T-helper 1 cell treated with Interleukin-12 subunit alpha and Interleukin-12 subunit beta and Interleukin-4 antibody, amounts not matched to agents 30 μg/mL and 1 μg/mL, for 36 hours (primary cell): ENCODE measurements at regions not wholly inside any gene's neighbourhood (a gene's known extent, or its start where the extent isn't known, plus 50 kb on each side); places are given as distances from the start of the nearest gene placed in this dataset.

Source experiments
- H3K27ac Mint-ChIP-seq: one replicate; pipeline ENCODE4 v1.8.0; 2021; ENCODE audit warnings: mild to moderate bottlenecking, mixed read lengths
- H3K27me3 Mint-ChIP-seq: one replicate; pipeline ENCODE4 v1.8.0; 2021; ENCODE audit warnings: low read depth, mixed read lengths
- H3K36me3 Mint-ChIP-seq: one replicate; pipeline ENCODE4 v1.8.0; 2021; ENCODE audit warnings: low read depth, mixed read lengths
- H3K4me1 Mint-ChIP-seq: one replicate; pipeline ENCODE4 v1.8.0; 2021; ENCODE audit warnings: low read depth, mixed read lengths
- H3K4me3 Mint-ChIP-seq: one replicate; pipeline ENCODE4 v1.8.0; 2021; ENCODE audit warnings: mild to moderate bottlenecking, moderate library complexity, mixed read lengths
- H3K9me3 Mint-ChIP-seq: one replicate; pipeline ENCODE4 v1.8.0; 2021; ENCODE audit warnings: mixed read lengths

DNA sequence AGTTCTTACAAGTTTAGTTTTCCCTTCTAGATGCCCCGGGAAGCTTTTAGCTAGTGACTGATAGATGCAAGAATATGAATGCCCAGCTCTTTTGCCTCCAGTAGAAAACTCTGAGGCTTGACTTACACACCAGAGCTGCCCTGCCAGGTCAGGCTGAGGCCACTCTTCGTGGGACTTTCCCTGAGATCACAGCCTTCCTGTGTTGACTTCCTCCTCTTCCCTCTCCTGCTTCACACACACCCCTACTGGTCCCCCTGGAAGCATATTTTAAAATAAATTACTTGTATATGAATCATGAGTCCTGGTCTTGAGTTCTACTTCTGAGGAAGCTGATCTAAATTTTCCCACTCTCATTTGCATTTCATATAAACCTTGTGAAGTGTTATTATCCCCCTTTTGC, 413.7 kb downstream of the PDCD6IP start:
- no peaks in the 10 kb centered on the region for H3K36me3 Mint-ChIP-seq
- no peaks in the 10 kb centered on the region for H3K4me1 Mint-ChIP-seq
- H3K27me3 Mint-ChIP-seq, result no peaks in the 10 kb centered on the region
- H3K27ac Mint-ChIP-seq, result no peak overlapping the region
- no peaks in the 10 kb centered on the region for H3K9me3 Mint-ChIP-seq
- no peak overlapping the region for H3K4me3 Mint-ChIP-seq

GRCh38 chr3:34212656-34213055, 414.2 kb downstream of the PDCD6IP start:
- Mint-ChIP-seq H3K9me3 (no peaks in the 10 kb centered on the region), H3K27ac (no peak overlapping the region), H3K4me1 (no peaks in the 10 kb centered on the region), H3K4me3 (no peak overlapping the region), H3K27me3 (no peaks in the 10 kb centered on the region), H3K36me3 (no peaks in the 10 kb centered on the region)

DNA sequence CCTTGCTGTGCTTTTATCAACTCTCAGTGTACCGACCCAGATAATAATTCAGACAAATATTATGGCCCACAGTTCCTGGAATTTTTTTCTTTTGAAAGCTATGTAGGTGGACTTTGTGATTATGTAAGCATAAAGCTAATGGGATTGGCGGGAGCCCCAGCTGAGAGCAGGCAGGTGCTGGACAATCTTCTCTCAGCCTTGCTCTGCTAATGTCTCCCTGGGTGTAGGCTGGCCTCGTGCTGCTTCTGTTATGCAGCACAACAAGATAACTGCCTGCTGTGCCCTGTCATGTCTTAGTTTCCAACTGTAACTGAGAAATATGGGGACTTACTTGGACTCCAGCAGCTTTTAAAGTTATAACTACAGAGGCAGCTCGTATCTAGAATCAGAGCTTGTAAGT, 415.0 kb downstream of the PDCD6IP start:
- Mint-ChIP-seq H3K27me3 (peaks cover 3% of the 10 kb centered on the region), H3K4me1 (no peaks in the 10 kb centered on the region), H3K4me3 (no peak overlapping the region), H3K9me3 (no peaks in the 10 kb centered on the region), H3K36me3 (no peaks in the 10 kb centered on the region), H3K27ac (no peak overlapping the region)

GRCh38 chr3:34216711-34217335, 418.4 kb downstream of the PDCD6IP start:
- no peak overlapping the region for H3K27ac Mint-ChIP-seq
- no peaks in the 10 kb centered on the region for H3K36me3 Mint-ChIP-seq
- H3K9me3 Mint-ChIP-seq, result no peaks in the 10 kb centered on the region
- no peaks in the 10 kb centered on the region for H3K4me1 Mint-ChIP-seq
- H3K4me3 Mint-ChIP-seq, result no peak overlapping the region
- H3K27me3 Mint-ChIP-seq, result peaks cover 6% of the 10 kb centered on the region

- no peak overlapping the region for H3K27ac Mint-ChIP-seq
- peaks cover 6% of the 10 kb centered on the region for H3K27me3 Mint-ChIP-seq
- H3K4me1 Mint-ChIP-seq, result no peaks in the 10 kb centered on the region
- H3K36me3 Mint-ChIP-seq, result no peaks in the 10 kb centered on the region
- no peak overlapping the region for H3K4me3 Mint-ChIP-seq
- no peaks in the 10 kb centered on the region for H3K9me3 Mint-ChIP-seq
These were observed 420.4 kb downstream of the PDCD6IP start for GRCh38 chr3:34218706-34219385.

DNA sequence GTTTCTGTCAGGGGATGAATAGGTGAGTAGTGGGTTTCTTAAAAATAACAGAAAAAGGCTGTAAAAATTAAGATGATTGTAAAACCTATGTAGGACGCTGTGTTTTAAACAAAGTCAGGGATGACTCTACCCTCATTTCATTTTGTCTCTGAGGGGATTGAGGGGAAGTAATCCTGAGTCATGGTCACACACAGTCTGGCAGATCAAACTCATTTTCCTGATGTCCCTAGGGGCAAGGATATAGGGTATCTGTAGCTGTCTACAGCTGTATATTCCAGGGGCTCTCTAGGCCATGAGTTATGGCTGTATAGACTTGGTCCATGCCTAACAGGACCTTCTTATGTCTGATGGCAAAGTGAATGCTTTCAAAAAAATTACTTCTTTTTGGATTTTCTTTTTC, 421.1 kb downstream of the PDCD6IP start:
- H3K4me3 Mint-ChIP-seq, result no peak overlapping the region
- no peaks in the 10 kb centered on the region for H3K9me3 Mint-ChIP-seq
- no peaks in the 10 kb centered on the region for H3K4me1 Mint-ChIP-seq
- H3K27ac Mint-ChIP-seq, result no peak overlapping the region
- H3K36me3 Mint-ChIP-seq, result no peaks in the 10 kb centered on the region
- peaks cover 6% of the 10 kb centered on the region for H3K27me3 Mint-ChIP-seq

- no peaks in the 10 kb centered on the region for H3K36me3 Mint-ChIP-seq
These were observed 427.5 kb downstream of the PDCD6IP start for GRCh38 chr3:34225821-34226366.

DNA sequence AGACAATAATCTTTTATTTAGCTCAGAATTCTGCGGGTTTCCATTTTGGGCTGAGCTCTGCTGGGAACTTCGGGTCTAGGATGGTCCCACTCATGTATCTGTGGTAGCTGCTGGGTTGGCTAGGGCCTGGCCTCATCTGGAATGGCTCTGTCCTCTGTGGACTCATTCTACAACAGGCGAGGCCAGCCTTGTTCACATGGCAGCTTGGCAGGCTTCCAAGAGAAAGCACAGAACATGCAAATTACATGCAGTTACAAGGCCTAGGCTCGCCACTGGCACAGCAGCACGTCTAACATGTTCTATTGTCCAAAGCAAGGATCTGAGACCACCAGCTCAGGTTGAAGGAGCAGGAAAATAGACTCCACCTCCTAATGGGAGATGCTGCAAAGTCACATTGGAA, 431.4 kb downstream of the PDCD6IP start:
- Mint-ChIP-seq H3K27me3 (no peaks in the 10 kb centered on the region), H3K36me3 (no peaks in the 10 kb centered on the region), H3K4me1 (no peaks in the 10 kb centered on the region), H3K27ac (no peak overlapping the region), H3K9me3 (no peaks in the 10 kb centered on the region), H3K4me3 (no peak overlapping the region)

More at GRCh38 chr3:34225821-34226366, 427.5 kb downstream of the PDCD6IP start:
- Mint-ChIP-seq H3K4me1 (no peaks in the 10 kb centered on the region), H3K4me3 (no peak overlapping the region), H3K27me3 (no peaks in the 10 kb centered on the region), H3K27ac (no peak overlapping the region), H3K9me3 (no peaks in the 10 kb centered on the region)

- no peaks in the 10 kb centered on the region for H3K4me1 Mint-ChIP-seq
- H3K9me3 Mint-ChIP-seq, result no peaks in the 10 kb centered on the region
- H3K27ac Mint-ChIP-seq, result no peak overlapping the region
- peaks cover 6% of the 10 kb centered on the region for H3K27me3 Mint-ChIP-seq
- no peaks in the 10 kb centered on the region for H3K36me3 Mint-ChIP-seq
- no peak overlapping the region for H3K4me3 Mint-ChIP-seq
These were observed 436.7 kb downstream of the PDCD6IP start for GRCh38 chr3:34235096-34235495.

GRCh38 chr3:34237946-34238345, 439.5 kb downstream of the PDCD6IP start:
- Mint-ChIP-seq H3K9me3 (no peaks in the 10 kb centered on the region), H3K36me3 (no peaks in the 10 kb centered on the region), H3K27me3 (peaks cover 6% of the 10 kb centered on the region), H3K4me3 (no peak overlapping the region), H3K27ac (no peak overlapping the region), H3K4me1 (no peaks in the 10 kb centered on the region)

GRCh38 chr3:34238407-34238806, 440.0 kb downstream of the PDCD6IP start:
- peaks cover 6% of the 10 kb centered on the region for H3K27me3 Mint-ChIP-seq
- H3K4me1 Mint-ChIP-seq, result no peaks in the 10 kb centered on the region
- no peak overlapping the region for H3K27ac Mint-ChIP-seq
- no peaks in the 10 kb centered on the region for H3K9me3 Mint-ChIP-seq
- no peak overlapping the region for H3K4me3 Mint-ChIP-seq
- no peaks in the 10 kb centered on the region for H3K36me3 Mint-ChIP-seq

DNA sequence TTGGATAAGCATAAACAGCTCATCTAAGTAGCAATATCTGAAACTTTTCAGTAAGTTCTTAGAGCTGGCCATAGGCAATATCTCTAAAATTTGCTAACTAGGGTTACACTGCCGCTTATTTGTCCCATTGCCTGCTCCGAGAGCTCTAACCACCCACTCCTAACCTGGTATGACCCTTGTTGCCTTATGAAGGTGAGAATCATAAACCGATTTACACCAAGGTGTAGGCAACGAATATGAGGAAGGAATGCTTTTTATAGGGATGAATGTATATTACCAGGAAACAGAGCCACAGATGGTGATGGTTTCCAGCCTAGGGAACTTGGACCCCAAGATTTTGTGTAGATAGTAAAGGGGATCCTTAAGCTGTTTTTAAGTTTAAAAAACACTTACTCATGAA, 440.9 kb downstream of the PDCD6IP start:
- no peaks in the 10 kb centered on the region for H3K4me1 Mint-ChIP-seq
- peaks cover 6% of the 10 kb centered on the region for H3K27me3 Mint-ChIP-seq
- H3K9me3 Mint-ChIP-seq, result no peaks in the 10 kb centered on the region
- H3K27ac Mint-ChIP-seq, result no peak overlapping the region
- no peaks in the 10 kb centered on the region for H3K36me3 Mint-ChIP-seq
- H3K4me3 Mint-ChIP-seq, result no peak overlapping the region

DNA sequence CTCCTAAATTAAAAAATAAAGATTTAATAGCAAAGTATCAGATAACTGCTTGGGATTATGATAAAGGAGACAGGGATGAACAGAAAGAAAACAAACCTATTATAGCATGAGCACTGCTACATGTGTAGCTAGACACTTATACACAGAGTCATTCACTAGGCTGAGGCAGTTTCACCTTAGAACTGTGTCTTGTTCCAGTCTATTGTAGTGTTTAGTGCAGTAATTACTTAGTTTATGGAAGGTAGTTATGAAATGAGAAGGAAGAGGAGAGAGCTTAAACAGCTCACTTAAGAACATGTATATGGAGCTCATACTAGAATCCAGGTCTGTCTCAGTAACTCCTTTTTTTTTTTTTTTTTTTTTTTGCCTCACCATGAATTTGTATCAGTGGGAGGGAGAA, 441.4 kb downstream of the PDCD6IP start:
- Mint-ChIP-seq H3K4me3 (no peak overlapping the region), H3K27me3 (peaks cover 6% of the 10 kb centered on the region), H3K27ac (no peak overlapping the region), H3K9me3 (no peaks in the 10 kb centered on the region), H3K4me1 (no peaks in the 10 kb centered on the region), H3K36me3 (no peaks in the 10 kb centered on the region)

DNA sequence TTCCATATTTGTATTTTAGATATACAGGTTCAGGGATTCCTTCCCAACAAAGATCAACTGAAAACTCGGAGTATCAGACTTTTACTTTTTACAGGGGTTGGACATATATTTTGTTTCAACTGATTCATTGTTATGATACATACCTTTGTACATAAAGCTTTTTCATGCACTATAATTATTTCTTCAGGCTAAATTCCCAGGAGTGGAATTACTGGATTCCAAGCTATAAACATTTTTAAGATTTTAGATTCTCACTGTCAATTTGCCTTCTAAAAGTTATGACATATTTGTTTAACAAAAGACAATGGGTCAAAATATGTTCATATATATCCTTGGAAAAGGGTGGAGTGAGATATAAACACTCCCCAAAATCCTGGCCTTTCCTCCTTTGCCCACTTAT, 449.0 kb downstream of the PDCD6IP start:
- Mint-ChIP-seq H3K9me3 (no peaks in the 10 kb centered on the region), H3K4me1 (peaks cover 3% of the 10 kb centered on the region)

GRCh38 chr3:34248352-34248751, 449.9 kb downstream of the PDCD6IP start:
- Mint-ChIP-seq H3K9me3 (no peaks in the 10 kb centered on the region), H3K36me3 (no peaks in the 10 kb centered on the region), H3K4me1 (peaks cover 3% of the 10 kb centered on the region), H3K27me3 (no peaks in the 10 kb centered on the region), H3K27ac (no peak overlapping the region), H3K4me3 (no peak overlapping the region)

More for the DNA sequence above, 449.0 kb downstream of the PDCD6IP start:
- Mint-ChIP-seq H3K27ac (no peak overlapping the region), H3K27me3 (no peaks in the 10 kb centered on the region), H3K36me3 (no peaks in the 10 kb centered on the region), H3K4me3 (no peak overlapping the region)
